HG02970 (cell line): ENCODE measurements at regions not wholly inside any gene's neighbourhood (a gene's known extent, or its start where the extent isn't known, plus 50 kb on each side); places are given as distances from the start of the nearest gene placed in this dataset.

Experiments
- ATAC-seq: cut with Tn5 transposase; IDR thresholded peaks from one replicate; pipeline ENCODE4 v1.9.1; 2021; ENCODE audit warnings: mild to moderate bottlenecking, moderate library complexity, moderate number of reproducible peaks; ENCODE audit not compliant: unreplicated experiment, low FRiP score

- no peak for ATAC-seq
Observed at GRCh38 chr13:91123456-91124127, 223.9 kb upstream of the MIR17HG start.

- no peak for ATAC-seq
Observed at GRCh38 chr13:91126806-91127205, 220.7 kb upstream of the MIR17HG start.

- no peak for ATAC-seq
Observed at GRCh38 chr13:91127995-91128394, 219.5 kb upstream of the MIR17HG start.

GRCh38 chr13:91132381-91132780, 215.1 kb upstream of the MIR17HG start:
- no peak for ATAC-seq

- ATAC-seq, result no peak
Observed at GRCh38 chr13:91132786-91133185, 214.7 kb upstream of the MIR17HG start.

- no peak for ATAC-seq
Observed at GRCh38 chr13:91133941-91134802, 213.3 kb upstream of the MIR17HG start.

GRCh38 chr13:91134803-91135184, 212.7 kb upstream of the MIR17HG start:
- ATAC-seq, result no peak

- ATAC-seq, result no peak
Observed at GRCh38 chr13:91135376-91135775, 212.1 kb upstream of the MIR17HG start.

GRCh38 chr13:91135968-91136367, 211.5 kb upstream of the MIR17HG start:
- ATAC-seq, result no peak

GRCh38 chr13:91136806-91137205, 210.7 kb upstream of the MIR17HG start:
- no peak for ATAC-seq

GRCh38 chr13:91139232-91139631, 208.3 kb upstream of the MIR17HG start:
- ATAC-seq, result no peak

- no peak for ATAC-seq
Observed at GRCh38 chr13:91141543-91142061, 205.9 kb upstream of the MIR17HG start.

- ATAC-seq, result no peak
Observed at GRCh38 chr13:91142572-91142971, 204.9 kb upstream of the MIR17HG start.

GRCh38 chr13:91144054-91144453, 203.4 kb upstream of the MIR17HG start:
- ATAC-seq, result no peak

- no peak for ATAC-seq
Observed at GRCh38 chr13:91144486-91144885, 203.0 kb upstream of the MIR17HG start.

GRCh38 chr13:91145571-91146205, 201.8 kb upstream of the MIR17HG start:
- no peak for ATAC-seq

GRCh38 chr13:91146601-91147000, 200.9 kb upstream of the MIR17HG start:
- ATAC-seq, result no peak

- ATAC-seq, result no peak
Observed at GRCh38 chr13:91148098-91148497, 199.4 kb upstream of the MIR17HG start.

GRCh38 chr13:91151921-91152320, 195.6 kb upstream of the MIR17HG start:
- no peak for ATAC-seq

- no peak for ATAC-seq
Observed at GRCh38 chr13:91153372-91153771, 194.1 kb upstream of the MIR17HG start.
